HCT116 (cell line): ENCODE measurements at regions not wholly inside any gene's neighbourhood (a gene's known extent, or its start where the extent isn't known, plus 50 kb on each side); places are given as distances from the start of the nearest gene placed in this dataset.

ENCODE experiments used
- CTCF ChIP-seq, 3 experiments: fragments of 200-600 bp in 1 of 3; sonication (generic) in 1 of 3; IDR thresholded peaks in 2 of 3; conservative IDR thresholded peaks in 1 of 3; 2 replicates each; pipeline ENCODE4 v1.5.1; 2012 to 2017; ENCODE audit warnings: low read depth in 2 of 3, low read length in 2 of 3, antibody characterized with exemption in 1 of 3, borderline replicate concordance in 1 of 3, control low read depth in 1 of 3, mild to moderate bottlenecking in 1 of 3, mixed read lengths in 1 of 3, mixed run types in 1 of 3, moderate library complexity in 1 of 3; ENCODE audit not compliant: insufficient read depth in 1 of 3
- EZH2phosphoT487 ChIP-seq: fragments of 200-600 bp; IDR thresholded peaks from 2 replicates; pipeline ENCODE4 v1.6.1; 2018; ENCODE audit warnings: antibody characterized with exemption, borderline replicate concordance
- FOSL1 ChIP-seq: IDR thresholded peaks from 2 replicates; pipeline ENCODE4 v1.6.1; 2012; ENCODE audit warnings: low read depth
- JUND ChIP-seq: IDR thresholded peaks from 2 replicates; pipeline ENCODE4 v1.6.1; 2012
- POLR2A ChIP-seq: IDR thresholded peaks from 2 replicates; pipeline ENCODE4 v1.7.0; 2011; ENCODE audit warnings: borderline replicate concordance; ENCODE audit not compliant: insufficient read depth, insufficient read length; ENCODE audit errors: extremely low read depth
- POLR2AphosphoS5 ChIP-seq: IDR thresholded peaks from 2 replicates; pipeline ENCODE4 v1.6.1; 2011; ENCODE audit warnings: mild to moderate bottlenecking, low read depth, low read length, moderate library complexity
- RAD21 ChIP-seq: IDR thresholded peaks from 2 replicates; pipeline ENCODE4 v1.6.1; 2012; ENCODE audit warnings: low read depth, mild to moderate bottlenecking
- SP1 ChIP-seq: IDR thresholded peaks from 2 replicates; pipeline ENCODE4 v1.6.1; 2012; ENCODE audit warnings: low read depth
- SRF ChIP-seq: IDR thresholded peaks from 2 replicates; pipeline ENCODE4 v1.6.1; 2012; ENCODE audit warnings: low read depth
- ZFX ChIP-seq: fragments of 450-650 bp; IDR thresholded peaks from 2 replicates; pipeline ENCODE4 v1.6.1; 2017
- ZNF274 ChIP-seq: fragments of 200-500 bp; sonication (Bioruptor generic); IDR thresholded peaks from 2 replicates; pipeline ENCODE4 v1.6.1; 2014; ENCODE audit warnings: mild to moderate bottlenecking, low read depth, low read length, inconsistent platforms

- TF ChIP-seq POLR2A (no peak), CTCF (IDR thresholded peaks at IDR 0.05 in 2 of 3, conservative IDR thresholded peaks at IDR 0.05 in 1 of 3; ENCODE audit: borderline replicate concordance in 1 of 3, insufficient read depth in 1 of 3, low read depth in 2 of 3, low read length in 2 of 3) (no peak), ZNF274 (no peak), POLR2AphosphoS5 (no peak), RAD21 (no peak), SRF (no peak), ZFX (no peak), FOSL1 (no peak), SP1 (no peak), EZH2phosphoT487 (no peak), JUND (no peak)
Observed at GRCh38 chr1:168801032-168801745, 72.2 kb upstream of the DPT start.
